K562 (cell line): ENCODE measurements at regions not wholly inside any gene's neighbourhood (a gene's known extent, or its start where the extent isn't known, plus 50 kb on each side); places are given as distances from the start of the nearest gene placed in this dataset.

ENCODE experiments used
- ATAC-seq: fragments of 200-7000 bp; cut with Tn5 transposase; 3 replicates; pipeline ENCODE4 v1.9.1; 2020; ENCODE audit warnings: moderate library complexity
- BruUV-seq: library from RNA; stranded (reverse); fragments of 400-500 nt; replicated peaks from 2 replicates; lab custom pipeline; 2021; lab: Mats Ljungman, UMichigan
- CTCF ChIA-PET: fragments of 300-600 bp; formaldehyde crosslinking; extraction: SDS; loops from one replicate; lab custom pipeline; 2021; ENCODE audit warnings: low intra/inter-chr PET ratio; lab: Yijun Ruan, JAX
- POLR2A ChIA-PET: fragments of 300-600, 350-650 bp; sonication (Branson Sonifier 250); formaldehyde crosslinking; extraction: SDS; loops from one replicate; lab custom pipeline; 2021; ENCODE audit warnings: antibody characterized with exemption, inconsistent platforms; lab: Yijun Ruan, JAX
- DNase-seq, 4 experiments: peaks; one replicate each; pipeline versions ENCODE4 v3.0.0 to v3.0.0-alpha.2; 2011 to 2018; ENCODE audit warnings: low spot score in 3 of 4, mixed read lengths in 3 of 4; ENCODE audit errors: extremely low read depth in 1 of 4
- FAIRE-seq: peaks from 2 replicates; lab custom pipeline; 2011; peaks lifted over from hg19 to GRCh38; lab: Jason Lieb, UNC
- H2AFZ ChIP-seq: 2 replicates; pipeline ENCODE4 v1.6.0; 2011; ENCODE audit warnings: low read depth, low read length, control low read depth, inconsistent platforms
- H3K27ac ChIP-seq: fragments of 200-600 bp; 3 replicates; pipeline ENCODE4 v1.8.0; 2011; ENCODE audit warnings: low read depth, mild to moderate bottlenecking, control low read depth, inconsistent platforms, low read length, moderate library complexity, mixed read lengths; ENCODE audit errors: extremely low read depth
- H3K27me3 ChIP-seq, 2 experiments: fragments of 300-600 bp in 1 of 2; 2 replicates in 1 of 2; 3 replicates in 1 of 2; pipeline versions ENCODE4 v1.6.0 to v1.8.0; 2011; ENCODE audit warnings: inconsistent platforms in 2 of 2, low read length in 2 of 2, mild to moderate bottlenecking in 1 of 2, mixed read lengths in 1 of 2, moderate library complexity in 1 of 2; ENCODE audit not compliant: control insufficient read depth in 2 of 2, insufficient read depth in 2 of 2
- H3K36me3 ChIP-seq: fragments of 300-600 bp; 3 replicates; pipeline ENCODE4 v1.8.0; 2011; ENCODE audit warnings: mild to moderate bottlenecking, low read length, inconsistent platforms; ENCODE audit not compliant: control insufficient read depth, insufficient read depth
- H3K4me1 ChIP-seq, 2 experiments: fragments of 200-600 bp in 1 of 2; replicated peaks in 1 of 2; 2 replicates in 1 of 2; 3 replicates in 1 of 2; pipeline versions ENCODE4 v1.5.1 to v1.8.0; 2011; ENCODE audit warnings: inconsistent platforms in 2 of 2, low read length in 2 of 2, mild to moderate bottlenecking in 1 of 2, mixed read lengths in 1 of 2, moderate library complexity in 1 of 2; ENCODE audit not compliant: control insufficient read depth in 2 of 2, insufficient read depth in 2 of 2
- H3K4me2 ChIP-seq: 2 replicates; pipeline ENCODE4 v1.6.1; 2011; ENCODE audit warnings: low read length, control low read depth, inconsistent platforms, mixed read lengths; ENCODE audit not compliant: insufficient read depth
- H3K4me3 ChIP-seq: fragments of 200-600 bp; sonication (generic), shearing (Covaris generic); 2 replicates; pipeline ENCODE4 v1.5.1; 2016; ENCODE audit warnings: control low read depth, inconsistent platforms
- H3K79me2 ChIP-seq: fragments of 200-600 bp; 3 replicates; pipeline ENCODE4 v1.8.0; 2011; ENCODE audit warnings: low read length, inconsistent platforms; ENCODE audit not compliant: control insufficient read depth, insufficient read depth
- H3K9ac ChIP-seq, 2 experiments: 2 replicates each; pipeline versions ENCODE4 v1.6.0 to v1.6.1; 2011; ENCODE audit warnings: low read depth in 2 of 2, low read length in 2 of 2, control low read depth in 1 of 2, inconsistent platforms in 1 of 2, mild to moderate bottlenecking in 1 of 2, mixed read lengths in 1 of 2; ENCODE audit not compliant: insufficient read depth in 1 of 2
- H3K9me1 ChIP-seq: one replicate; pipeline ENCODE4 v1.6.0; 2011; ENCODE audit warnings: inconsistent platforms, mild to moderate bottlenecking, low read length, moderate library complexity; ENCODE audit not compliant: control insufficient read depth, insufficient read depth
- H3K9me3 ChIP-seq: replicated peaks from 2 replicates; pipeline ENCODE4 v1.5.1; 2011; ENCODE audit warnings: low read depth, low read length, inconsistent platforms; ENCODE audit not compliant: control insufficient read depth, insufficient read depth
- H4K20me1 ChIP-seq: replicated peaks from 2 replicates; pipeline ENCODE4 v1.6.1; 2011; ENCODE audit warnings: low read length, inconsistent platforms, mixed read lengths; ENCODE audit not compliant: control insufficient read depth, insufficient read depth
- GATAD2B ChIP-seq: fragments of 450-650 bp; IDR thresholded peaks from 2 replicates; pipeline ENCODE4 v1.6.1; 2017; ENCODE audit warnings: mild to moderate bottlenecking, borderline replicate concordance
- KAT2B ChIP-seq: IDR thresholded peaks from one replicate; pipeline ENCODE4 v1.6.1; 2012; ENCODE audit warnings: low read depth, mild to moderate bottlenecking, control low read depth, inconsistent platforms, low read length, moderate library complexity
- NCOA1 ChIP-seq: fragments of 450-650 bp; IDR thresholded peaks from 2 replicates; pipeline ENCODE4 v1.6.1; 2016; ENCODE audit warnings: low read depth
- NRF1 ChIP-seq, 2 experiments: fragments of 450-650 bp; IDR thresholded peaks in 1 of 2; conservative IDR thresholded peaks in 1 of 2; 2 replicates each; pipeline ENCODE4 v1.6.1; 2014; ENCODE audit warnings: mild to moderate bottlenecking in 2 of 2
- PHTF2 ChIP-seq: fragments of 250-450 bp; sonication (Bioruptor Pico); IDR thresholded peaks from 2 replicates; pipeline ENCODE4 v1.5.0; 2021; ENCODE audit warnings: mild to moderate bottlenecking
- RBFOX2 ChIP-seq: fragments of 200-400 bp; formaldehyde crosslinking; IDR thresholded peaks from 2 replicates; pipeline ENCODE4 v1.6.1; 2017; ENCODE audit warnings: low read depth, mild to moderate bottlenecking, low read length, moderate library complexity
- RCOR1 ChIP-seq, 2 experiments: IDR thresholded peaks; 2 replicates each; pipeline ENCODE4 v1.6.1; 2012; ENCODE audit warnings: low read depth in 2 of 2, low read length in 2 of 2, borderline replicate concordance in 1 of 2, improper control_type of control experiment in 1 of 2
- STAT5B ChIP-seq: fragments of 250-450 bp; sonication (Bioruptor Pico); IDR thresholded peaks from 2 replicates; pipeline ENCODE4 v1.8.0; 2021; ENCODE audit warnings: mild to moderate bottlenecking, inconsistent platforms
- TAF15 ChIP-seq: fragments of 200-400 bp; formaldehyde crosslinking; IDR thresholded peaks from 2 replicates; pipeline ENCODE4 v1.6.1; 2017; ENCODE audit warnings: mild to moderate bottlenecking, low read depth, low read length, moderate library complexity
- TSC22D4 ChIP-seq: fragments of 450-650 bp; IDR thresholded peaks from 2 replicates; pipeline ENCODE4 v1.6.1; 2016; ENCODE audit warnings: missing genetic modification characterization, missing biosample characterization, control low read depth
- USF2 ChIP-seq: sonication (generic); formaldehyde crosslinking; IDR thresholded peaks from 2 replicates; pipeline ENCODE4 v1.5.0; 2020; ENCODE audit warnings: missing genetic modification reagents
- ZBTB9 ChIP-seq: fragments of 450-650 bp; formaldehyde crosslinking; IDR thresholded peaks from 2 replicates; pipeline ENCODE4 v1.4.0; 2020; ENCODE audit warnings: mild to moderate bottlenecking, moderate library complexity
- ZNF232 ChIP-seq: sonication (generic); formaldehyde crosslinking; IDR thresholded peaks from 2 replicates; pipeline ENCODE4 v1.8.0; 2022; ENCODE audit warnings: mild to moderate bottlenecking, missing genetic modification reagents
- ZNF518B ChIP-seq: fragments of 250-450 bp; sonication (Bioruptor Pico); IDR thresholded peaks from 2 replicates; pipeline ENCODE4 v1.5.0; 2021; ENCODE audit warnings: mild to moderate bottlenecking, moderate library complexity
- ZNF584 ChIP-seq: fragments of 200-800 bp; sonication (Bioruptor generic); IDR thresholded peaks from 2 replicates; pipeline ENCODE4 v1.6.1; 2016; ENCODE audit warnings: low read depth, mild to moderate bottlenecking, missing genetic modification characterization, missing compliant biosample characterization
- ZNF785 ChIP-seq: fragments of 250-450 bp; sonication (Bioruptor Pico); IDR thresholded peaks from 2 replicates; pipeline ENCODE4 v1.4.0; 2020; ENCODE audit warnings: mild to moderate bottlenecking
- WGBS: fragments of 100-300 bp; shearing (Covaris generic); methylation state at CpG from one replicate; pipeline ENCODE4 v1.1.6; 2016; ENCODE audit warnings: low coverage, mixed read lengths; ENCODE audit not compliant: insufficient coverage; ENCODE audit errors: missing lambda C conversion rate; 5-methylcytosine and 5-hydroxymethylcytosine counted together
- in situ Hi-C: fragments of 300-500 bp; cut with MboI; formaldehyde crosslinking; loops from 4 replicates; pipeline ENCODE4 v1.15.0; 2018; ENCODE audit warnings: inconsistent platforms, mixed read lengths
- intact Hi-C: fragments of 100-400 bp; cut with micrococcal nuclease; formaldehyde crosslinking; loops from 2 replicates; pipeline ENCODE4 v1.14.2; 2022

- no peak for TF ChIP-seq ZNF785 (CRISPR knock-in tag)
Measured at GRCh38 chr4:165718660-165719059, 154.4 kb upstream of the TLL1 start (continued).

- Histone ChIP-seq H4K20me1 (no peaks in the 10 kb centered on the region), H3K9me1 (no peaks in the 10 kb centered on the region), H3K36me3 (no peaks in the 10 kb centered on the region), H3K27ac (no peak overlapping the region), H3K4me3 (no peak overlapping the region), H3K9me3 (no peaks in the 10 kb centered on the region), H3K4me2 (no peak overlapping the region), H2AFZ (no peak overlapping the region), H3K4me1 (no peaks in the 10 kb centered on the region), H3K9ac (no peak overlapping the region), H3K79me2 (no peaks in the 10 kb centered on the region), H3K27me3 (no peaks in the 10 kb centered on the region)
- FAIRE-seq: no peak
- ChIA-PET POLR2A (no interaction called here), CTCF (no interaction called here)
- intact Hi-C loops: no loop called here
- DNase-seq: no peak
- ATAC-seq: no peak
- in situ Hi-C loops: no loop called here
- 0% methylated on average over 2 of the region's 2 CpGs for WGBS
- no TSS peak for BruUV-seq
- TF ChIP-seq TSC22D4: no peak
- TF ChIP-seq USF2 (CRISPR knock-in tag): no peak
- TF ChIP-seq KAT2B: no peak
- no peak for TF ChIP-seq ZNF584 (CRISPR knock-in tag)
- TF ChIP-seq TAF15: no peak
- no peak for TF ChIP-seq NCOA1
- no peak for TF ChIP-seq RBFOX2
- TF ChIP-seq STAT5B (CRISPR knock-in tag): no peak
- TF ChIP-seq PHTF2: no peak
- TF ChIP-seq GATAD2B: no peak
- no peak for TF ChIP-seq ZNF518B (CRISPR knock-in tag)
- TF ChIP-seq ZNF232 (CRISPR knock-in tag): no peak
- TF ChIP-seq NRF1 (conservative IDR thresholded peaks at IDR 0.05 in 1 of 2, IDR thresholded peaks at IDR 0.05 in 1 of 2): no peak
- TF ChIP-seq RCOR1 (IDR thresholded peaks at IDR 0.05; ENCODE audit: borderline replicate concordance in 1 of 2, low read depth in 2 of 2, low read length in 2 of 2): no peak
- TF ChIP-seq ZBTB9 (CRISPR knock-in tag): no peak
Measured at GRCh38 chr4:165720411-165721082, 152.5 kb upstream of the TLL1 start.
